SK-N-SH (cell line): ENCODE measurements at regions not wholly inside any gene's neighbourhood (a gene's known extent, or its start where the extent isn't known, plus 50 kb on each side); places are given as distances from the start of the nearest gene placed in this dataset.
A peak's percentile ranks its signal among the peaks of the same experiment; 100 is the strongest.
"Not testable (repeated sequence)": the region's sequence is repeated elsewhere in the genome, so short reads cannot be mapped to it uniquely, and the experiment has no call there.

ENCODE experiments used
- CTCF ChIA-PET: fragments of 300-600, 350-600 bp; formaldehyde crosslinking; extraction: SDS; loops from one replicate; lab custom pipeline; 2021; lab: Yijun Ruan, JAX
- POLR2A ChIA-PET: fragments of 350-600 bp; sonication (Branson Sonifier 250); formaldehyde crosslinking; extraction: SDS; loops from one replicate; lab custom pipeline; 2020; ENCODE audit warnings: antibody characterized with exemption, inconsistent platforms; lab: Yijun Ruan, JAX
- DNase-seq: peaks from one replicate; pipeline ENCODE4 v3.0.0; 2012
- H2AFZ ChIP-seq: fragments of 200-600 bp; sonication (generic); 2 replicates; pipeline ENCODE4 v1.8.1; 2016; ENCODE audit warnings: antibody characterized with exemption, mild to moderate bottlenecking, low read depth
- H3F3A ChIP-seq: fragments of 200-600 bp; sonication (generic); replicated peaks from 2 replicates; pipeline ENCODE3; 2016; ENCODE audit warnings: antibody characterized with exemption, mild to moderate bottlenecking; ENCODE audit not compliant: insufficient read depth
- H3K27ac ChIP-seq, 2 experiments: fragments of 200-500 bp in 1 of 2; fragments of 200-600 bp in 1 of 2; sonication (Bioruptor generic) in 1 of 2; sonication (generic), shearing (Covaris generic) in 1 of 2; 2 replicates each; pipeline versions ENCODE4 v1.5.1 to v1.6.1; 2014 to 2016; ENCODE audit warnings: low read depth in 2 of 2, inconsistent platforms in 1 of 2, low read length in 1 of 2, mild to moderate bottlenecking in 1 of 2, mixed read lengths in 1 of 2
- H3K27me3 ChIP-seq: fragments of 200-600 bp; sonication (generic), shearing (Covaris generic); 2 replicates; pipeline ENCODE4 v1.6.1; 2016; ENCODE audit warnings: mixed run types; ENCODE audit not compliant: insufficient read depth
- H3K36me3 ChIP-seq, 2 experiments: fragments of 200-500 bp in 1 of 2; fragments of 200-600 bp in 1 of 2; sonication (Bioruptor generic) in 1 of 2; sonication (generic) in 1 of 2; replicated peaks in 1 of 2; 2 replicates each; pipeline versions ENCODE3 to v1.5.1; 2014 to 2016; ENCODE audit warnings: low read length in 1 of 2, mild to moderate bottlenecking in 1 of 2; ENCODE audit not compliant: insufficient read depth in 2 of 2, control insufficient read depth in 1 of 2
- H3K4me1 ChIP-seq, 2 experiments: fragments of 200-500 bp in 1 of 2; fragments of 200-600 bp in 1 of 2; sonication (Bioruptor generic) in 1 of 2; sonication (generic), shearing (Covaris generic) in 1 of 2; 2 replicates each; pipeline versions ENCODE4 v1.5.1 to v1.6.1; 2014 to 2016; ENCODE audit warnings: low read depth in 1 of 2, low read length in 1 of 2, mixed run types in 1 of 2; ENCODE audit not compliant: insufficient read depth in 2 of 2, control insufficient read depth in 1 of 2
- H3K4me2 ChIP-seq: fragments of 200-600 bp; sonication (generic), shearing (Covaris generic); 2 replicates; pipeline ENCODE4 v1.6.1; 2017; ENCODE audit warnings: mixed run types
- H3K4me3 ChIP-seq, 2 experiments: fragments of 200-500 bp in 1 of 2; fragments of 200-600 bp in 1 of 2; sonication (Bioruptor generic) in 1 of 2; sonication (generic), shearing (Covaris generic) in 1 of 2; 2 replicates each; pipeline versions ENCODE4 v1.5.1 to v1.8.1; 2014 to 2016; ENCODE audit warnings: low read depth in 2 of 2, inconsistent platforms in 1 of 2, low read length in 1 of 2, mild to moderate bottlenecking in 1 of 2, mixed read lengths in 1 of 2, moderate library complexity in 1 of 2
- H3K79me2 ChIP-seq: fragments of 200-600 bp; sonication (generic); 2 replicates; pipeline ENCODE4 v1.8.1; 2017; ENCODE audit warnings: mild to moderate bottlenecking; ENCODE audit not compliant: insufficient read depth
- H3K9ac ChIP-seq: fragments of 200-600 bp; sonication (generic); 2 replicates; pipeline ENCODE4 v1.6.1; 2017; ENCODE audit warnings: mixed run types
- H3K9me2 ChIP-seq: fragments of 200-600 bp; sonication (generic); 2 replicates; pipeline ENCODE4 v1.6.1; 2017; ENCODE audit warnings: mixed run types
- H3K9me3 ChIP-seq: fragments of 200-600 bp; sonication (generic); 2 replicates; pipeline ENCODE4 v1.6.1; 2017; ENCODE audit warnings: mixed run types, mild to moderate bottlenecking, moderate library complexity
- H4K20me1 ChIP-seq: fragments of 200-600 bp; sonication (generic); 2 replicates; pipeline ENCODE4 v1.6.1; 2017; ENCODE audit warnings: mild to moderate bottlenecking, mixed run types; ENCODE audit not compliant: insufficient read depth
- CTCF ChIP-seq: fragments of 200-600 bp; sonication (generic); IDR thresholded peaks from 2 replicates; pipeline ENCODE4 v1.6.1; 2017; ENCODE audit warnings: antibody characterized with exemption, mild to moderate bottlenecking, moderate library complexity
- ELF1 ChIP-seq: IDR thresholded peaks from 2 replicates; pipeline ENCODE4 v1.4.0; 2012
- FOXM1 ChIP-seq: IDR thresholded peaks from 2 replicates; pipeline ENCODE4 v1.4.0; 2012; ENCODE audit warnings: low read depth, mild to moderate bottlenecking
- JUND ChIP-seq: IDR thresholded peaks from 2 replicates; pipeline ENCODE4 v1.4.0; 2012
- MEF2A ChIP-seq: IDR thresholded peaks from 2 replicates; pipeline ENCODE4 v1.4.0; 2012; ENCODE audit warnings: low read depth, borderline replicate concordance
- MXI1 ChIP-seq: IDR thresholded peaks from 2 replicates; pipeline ENCODE4 v1.6.1; 2012; ENCODE audit warnings: mild to moderate bottlenecking, low read depth, low read length, improper control_type of control experiment
- NFIC ChIP-seq: IDR thresholded peaks from 2 replicates; pipeline ENCODE4 v1.4.0; 2012; ENCODE audit warnings: borderline replicate concordance
- NRF1 ChIP-seq: IDR thresholded peaks from 2 replicates; pipeline ENCODE4 v1.6.1; 2012; ENCODE audit warnings: low read depth, mild to moderate bottlenecking, low read length
- RAD21 ChIP-seq: IDR thresholded peaks from 2 replicates; pipeline ENCODE4 v1.6.1; 2012; ENCODE audit warnings: mild to moderate bottlenecking, low read length
- RFX5 ChIP-seq: IDR thresholded peaks from 2 replicates; pipeline ENCODE4 v1.6.1; 2012; ENCODE audit warnings: mild to moderate bottlenecking, improper control_type of control experiment, low read length
- RXRA ChIP-seq: IDR thresholded peaks from 2 replicates; pipeline ENCODE4 v1.4.0; 2012; ENCODE audit warnings: low read depth, mild to moderate bottlenecking, borderline replicate concordance
- SMC3 ChIP-seq: IDR thresholded peaks from 2 replicates; pipeline ENCODE4 v1.6.1; 2012; ENCODE audit warnings: low read depth, low read length, improper control_type of control experiment
- TCF12 ChIP-seq: IDR thresholded peaks from 2 replicates; pipeline ENCODE4 v1.4.0; 2012
- YY1 ChIP-seq: IDR thresholded peaks from 2 replicates; pipeline ENCODE4 v1.4.0; 2012; ENCODE audit warnings: low read depth, mild to moderate bottlenecking
- WGBS: methylation state at CpG from one replicate; pipeline ENCODE4 v1.1.6; 2017; ENCODE audit warnings: low lambda C conversion rate; 5-methylcytosine and 5-hydroxymethylcytosine counted together
- TF ChIP-seq, protein P1 (sequence below): fragments of 150-350 bp; IDR thresholded peaks from 2 replicates; pipeline ENCODE4 v1.6.1; 2016; ENCODE audit warnings: mild to moderate bottlenecking, low read depth, low read length
- TF ChIP-seq, protein P2 (sequence below): IDR thresholded peaks from 2 replicates; pipeline ENCODE4; 2012
- TF ChIP-seq, protein P3 (sequence below): IDR thresholded peaks from 2 replicates; pipeline ENCODE4 v1.4.0; 2012; ENCODE audit warnings: low read depth, borderline replicate concordance

GRCh38 chr4:78004270-78004669 is 52.9 kb upstream of the FRAS1 start:
- no peak for DNase-seq
- no peaks in the 10 kb centered on the region for H3K36me3 ChIP-seq
- CTCF ChIA-PET = no interaction called here
- H3K27ac ChIP-seq = no peak overlapping the region
- H4K20me1 ChIP-seq = no peaks in the 10 kb centered on the region
- H3K9ac ChIP-seq = no peak overlapping the region
- no peaks in the 10 kb centered on the region for H3K4me1 ChIP-seq
- POLR2A ChIA-PET = no interaction called here
- no peaks in the 10 kb centered on the region for H3K9me3 ChIP-seq
- no peak overlapping the region for H2AFZ ChIP-seq
- H3K9me2 ChIP-seq = no peaks in the 10 kb centered on the region
- no peaks in the 10 kb centered on the region for H3K79me2 ChIP-seq
- H3K27me3 ChIP-seq = no peaks in the 10 kb centered on the region
- TF ChIP-seq NFIC (no peak), RAD21 (no peak), RXRA (no peak)
- TF ChIP-seq, protein P1, sequence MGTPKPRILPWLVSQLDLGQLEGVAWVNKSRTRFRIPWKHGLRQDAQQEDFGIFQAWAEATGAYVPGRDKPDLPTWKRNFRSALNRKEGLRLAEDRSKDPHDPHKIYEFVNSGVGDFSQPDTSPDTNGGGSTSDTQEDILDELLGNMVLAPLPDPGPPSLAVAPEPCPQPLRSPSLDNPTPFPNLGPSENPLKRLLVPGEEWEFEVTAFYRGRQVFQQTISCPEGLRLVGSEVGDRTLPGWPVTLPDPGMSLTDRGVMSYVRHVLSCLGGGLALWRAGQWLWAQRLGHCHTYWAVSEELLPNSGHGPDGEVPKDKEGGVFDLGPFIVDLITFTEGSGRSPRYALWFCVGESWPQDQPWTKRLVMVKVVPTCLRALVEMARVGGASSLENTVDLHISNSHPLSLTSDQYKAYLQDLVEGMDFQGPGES = no peak
- TF ChIP-seq, protein P2, sequence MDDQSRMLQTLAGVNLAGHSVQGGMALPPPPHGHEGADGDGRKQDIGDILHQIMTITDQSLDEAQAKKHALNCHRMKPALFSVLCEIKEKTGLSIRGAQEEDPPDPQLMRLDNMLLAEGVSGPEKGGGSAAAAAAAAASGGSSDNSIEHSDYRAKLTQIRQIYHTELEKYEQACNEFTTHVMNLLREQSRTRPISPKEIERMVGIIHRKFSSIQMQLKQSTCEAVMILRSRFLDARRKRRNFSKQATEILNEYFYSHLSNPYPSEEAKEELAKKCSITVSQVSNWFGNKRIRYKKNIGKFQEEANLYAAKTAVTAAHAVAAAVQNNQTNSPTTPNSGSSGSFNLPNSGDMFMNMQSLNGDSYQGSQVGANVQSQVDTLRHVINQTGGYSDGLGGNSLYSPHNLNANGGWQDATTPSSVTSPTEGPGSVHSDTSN = peak; percentile 36; the same call in 1 of the 2 replicates
- no peak overlapping the region for H3K4me2 ChIP-seq
- peaks cover 8% of the 10 kb centered on the region for H3F3A ChIP-seq
- 74% methylated on average over 3 of the region's 3 CpGs for WGBS
- no peak overlapping the region for H3K4me3 ChIP-seq

DNA sequence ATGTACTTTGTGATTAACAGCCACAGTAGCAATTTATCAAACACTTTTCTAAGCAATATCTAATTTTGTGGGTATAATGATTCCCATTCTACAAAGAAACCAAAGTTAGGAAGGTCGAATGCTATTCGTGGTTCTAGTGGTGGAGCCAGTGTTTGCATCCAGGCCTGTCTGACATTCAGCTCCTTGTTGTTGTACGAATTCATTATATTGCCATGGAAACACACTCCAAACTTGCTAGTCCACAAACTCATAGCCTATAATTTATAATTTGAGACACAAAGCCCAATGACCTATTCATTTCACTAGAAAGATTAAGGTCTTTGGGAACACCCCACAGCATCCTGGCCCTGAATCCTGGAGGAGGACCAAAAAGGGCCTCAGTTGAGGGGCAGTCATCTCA is 52.0 kb upstream of the FRAS1 start:
- no peak overlapping the region for H3K4me3 ChIP-seq
- no peak overlapping the region for H2AFZ ChIP-seq
- CTCF ChIA-PET = interaction anchor here (1.5 kb wide), 1 partner anchor 11 kb away, joined by 5 read pairs; no protein-coding TSS in a partner anchor
- 86% methylated on average over 3 of the region's 3 CpGs for WGBS
- no peaks in the 10 kb centered on the region for H4K20me1 ChIP-seq
- H3K4me2 ChIP-seq = no peak overlapping the region
- no peaks in the 10 kb centered on the region for H3K36me3 ChIP-seq
- no peaks in the 10 kb centered on the region for H3K4me1 ChIP-seq
- TF ChIP-seq CTCF = no peak
- no peak for TF ChIP-seq RFX5
- no peak for TF ChIP-seq NFIC
- no peak for TF ChIP-seq JUND
- no peak for TF ChIP-seq RXRA
- TF ChIP-seq MEF2A = no peak
- TF ChIP-seq YY1 = no peak
- TF ChIP-seq SMC3 = no peak
- no peak for TF ChIP-seq NRF1
- no peak for TF ChIP-seq MXI1
- no peak for TF ChIP-seq ELF1
- TF ChIP-seq, protein P3, sequence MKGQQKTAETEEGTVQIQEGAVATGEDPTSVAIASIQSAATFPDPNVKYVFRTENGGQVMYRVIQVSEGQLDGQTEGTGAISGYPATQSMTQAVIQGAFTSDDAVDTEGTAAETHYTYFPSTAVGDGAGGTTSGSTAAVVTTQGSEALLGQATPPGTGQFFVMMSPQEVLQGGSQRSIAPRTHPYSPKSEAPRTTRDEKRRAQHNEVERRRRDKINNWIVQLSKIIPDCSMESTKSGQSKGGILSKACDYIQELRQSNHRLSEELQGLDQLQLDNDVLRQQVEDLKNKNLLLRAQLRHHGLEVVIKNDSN = no peak
- no peak for TF ChIP-seq TCF12
- no peak for TF ChIP-seq FOXM1
- TF ChIP-seq RAD21 = no peak
- TF ChIP-seq, protein P1 = no peak
- no peak for DNase-seq
- POLR2A ChIA-PET = no interaction called here
- no peaks in the 10 kb centered on the region for H3K9me3 ChIP-seq
- peaks cover 8% of the 10 kb centered on the region for H3F3A ChIP-seq
- no peaks in the 10 kb centered on the region for H3K9me2 ChIP-seq
- no peak overlapping the region for H3K27ac ChIP-seq
- H3K79me2 ChIP-seq = no peaks in the 10 kb centered on the region
- H3K27me3 ChIP-seq = no peaks in the 10 kb centered on the region
- no peak overlapping the region for H3K9ac ChIP-seq

DNA sequence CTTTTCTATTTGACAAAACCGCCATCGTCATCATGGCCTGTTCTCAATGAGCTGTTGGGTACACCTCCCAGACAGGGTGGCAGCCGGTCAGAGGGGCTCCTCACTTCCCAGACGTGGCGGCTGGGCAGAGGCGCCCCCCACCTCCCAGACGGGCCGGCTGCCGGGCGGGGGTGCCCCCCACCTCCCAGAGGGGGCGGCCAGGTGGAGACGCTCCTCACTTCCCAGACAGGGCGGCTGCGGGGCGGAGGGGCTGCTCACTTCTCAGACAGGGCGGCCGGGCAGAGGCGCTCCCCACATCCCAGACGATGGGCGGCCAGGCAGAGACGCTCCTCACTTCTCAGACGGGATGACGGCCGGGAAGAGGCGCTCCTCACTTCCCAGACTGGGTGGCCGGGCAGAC is 50.1 kb upstream of the FRAS1 start:
- WGBS = 81% methylated on average over 8 of the region's 26 CpGs
- POLR2A ChIA-PET, H3K79me2 ChIP-seq, H3K4me3 ChIP-seq, DNase-seq, H3K27me3 ChIP-seq, H3F3A ChIP-seq, H3K4me1 ChIP-seq, H3K9me2 ChIP-seq, H3K27ac ChIP-seq, H4K20me1 ChIP-seq, H3K36me3 ChIP-seq, H3K9ac ChIP-seq, H3K4me2 ChIP-seq, H3K9me3 ChIP-seq, CTCF ChIA-PET, H2AFZ ChIP-seq: not testable (repeated sequence)
